22Rv1 (cell line): ENCODE measurements at regions not wholly inside any gene's neighbourhood (a gene's known extent, or its start where the extent isn't known, plus 50 kb on each side); places are given as distances from the start of the nearest gene placed in this dataset.

Source experiments
- H3K27ac ChIP-seq: fragments of 450-650 bp; 2 replicates; pipeline ENCODE4 v1.5.1; 2017
- CTCF ChIP-seq: fragments of 450-650 bp; IDR thresholded peaks from 2 replicates; pipeline ENCODE4 v1.5.1; 2017; ENCODE audit warnings: mild to moderate bottlenecking
- ZFX ChIP-seq: fragments of 450-650 bp; IDR thresholded peaks from 2 replicates; pipeline ENCODE4 v1.6.1; 2017; ENCODE audit warnings: antibody characterized with exemption, borderline replicate concordance

- H3K27ac ChIP-seq = no peak overlapping the region
- TF ChIP-seq CTCF = no peak
- no peak for TF ChIP-seq ZFX
Measured at GRCh38 chr3:8283193-8283592, 218.4 kb upstream of the LMCD1 start.

- H3K27ac ChIP-seq = no peak overlapping the region
- TF ChIP-seq CTCF (no peak), ZFX (no peak)
Measured at GRCh38 chr3:8286086-8286485, 215.5 kb upstream of the LMCD1 start.

- no peak overlapping the region for H3K27ac ChIP-seq
- no peak for TF ChIP-seq ZFX
- no peak for TF ChIP-seq CTCF
Measured at GRCh38 chr3:8286749-8287148, 214.9 kb upstream of the LMCD1 start.

- TF ChIP-seq CTCF = no peak
- TF ChIP-seq ZFX = no peak
- H3K27ac ChIP-seq = no peak overlapping the region
Measured at GRCh38 chr3:8290611-8291010, 211.0 kb upstream of the LMCD1 start.

- no peak overlapping the region for H3K27ac ChIP-seq
- TF ChIP-seq CTCF (no peak), ZFX (no peak)
Measured at GRCh38 chr3:8296461-8296860, 205.2 kb upstream of the LMCD1 start.

GRCh38 chr3:8298021-8298954, 203.3 kb upstream of the LMCD1 start:
- TF ChIP-seq CTCF (no peak), ZFX (no peak)
- no peak overlapping the region for H3K27ac ChIP-seq

GRCh38 chr3:8301977-8302735, 199.5 kb upstream of the LMCD1 start:
- TF ChIP-seq CTCF (peak; percentile 84), ZFX (no peak)
- H3K27ac ChIP-seq = no peak overlapping the region
